ENCODE measurements at regions not wholly inside any gene's neighbourhood (a gene's known extent, or its start where the extent isn't known, plus 50 kb on each side); places are given as distances from the start of the nearest gene placed in this dataset.
A peak's percentile ranks its signal among the peaks of the same experiment; 100 is the strongest.

DNA sequence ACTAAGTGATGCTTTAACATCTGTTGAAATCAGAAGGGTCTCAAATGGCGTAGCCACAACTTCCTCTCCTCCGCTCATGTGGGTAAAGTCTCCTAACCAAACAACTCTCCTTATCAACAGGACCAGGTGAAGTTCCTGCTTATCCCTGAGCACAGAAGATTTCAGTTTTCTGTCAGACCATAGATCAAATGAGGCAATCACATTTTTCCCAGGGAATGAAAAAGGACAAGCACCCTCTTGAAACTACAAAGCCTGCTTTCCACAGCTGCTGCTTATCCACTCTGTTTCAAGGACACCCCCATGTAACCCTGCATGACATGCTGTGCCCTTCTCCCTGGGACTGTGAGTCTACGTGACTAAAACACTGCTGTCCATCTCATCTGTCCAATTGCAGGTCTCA is 788.3 kb upstream of the SLITRK5 start:
- no peak overlapping the region for H3T11ph ChIP-seq (ENCODE audit: low read length)
- no peak overlapping the region for H4K8ac ChIP-seq (replicated peaks; ENCODE audit: insufficient read length, low read depth, low read length)
- H3K9ac ChIP-seq (ENCODE audit: extremely low read depth, insufficient read length, low read length): no peak overlapping the region
- peaks cover 3% of the 10 kb centered on the region; the same call in 1 of the 2 replicates for H3K4me1 ChIP-seq (ENCODE audit: insufficient read depth, low read length)
- no peak overlapping the region for H2BK5ac ChIP-seq (ENCODE audit: insufficient read length, low read length)
- H3K9me3 ChIP-seq (ENCODE audit: control insufficient read depth, low read depth, low read length): no peaks in the 10 kb centered on the region
- no peak overlapping the region for H2AK5ac ChIP-seq (ENCODE audit: insufficient read length, low read length)
- no peak overlapping the region for H3K4me2 ChIP-seq (ENCODE audit: insufficient read depth, insufficient read length, low read length)
- H3K4me1 Mint-ChIP-seq: peaks cover 17 to 21% of the 10 kb centered on the region in 2 experiments
- WGBS (ENCODE audit: extremely low coverage, insufficient read length, low lambda C conversion rate): no CpG with 5 or more reads among the region's 3 CpGs
- H3K27ac Mint-ChIP-seq: peak overlapping the region in 1 of 3 experiments; percentile 23; a peak in 1 of 7 replicates
- no peak for DNase-seq
- H4K20me1 ChIP-seq (ENCODE audit: control insufficient read depth, insufficient read depth, insufficient read length): no peaks in the 10 kb centered on the region
- H3K4me3 Mint-ChIP-seq: no peak overlapping the region
- no peak overlapping the region for H4K91ac ChIP-seq (ENCODE audit: insufficient read length, low read depth, low read length)
- H3K27me3 Mint-ChIP-seq (ENCODE audit: low read depth): peaks cover 71% of the 10 kb centered on the region
- no peak overlapping the region for H3K14ac ChIP-seq (ENCODE audit: insufficient read depth, low read length)
- H2BK12ac ChIP-seq (ENCODE audit: insufficient read length, low read depth, low read length): no peak overlapping the region
- H2BK15ac ChIP-seq (ENCODE audit: low read depth, low read length): no peak overlapping the region
- no peak overlapping the region for H3K23ac ChIP-seq (ENCODE audit: insufficient read length, low read depth, low read length)
- TF ChIP-seq, protein P1, sequence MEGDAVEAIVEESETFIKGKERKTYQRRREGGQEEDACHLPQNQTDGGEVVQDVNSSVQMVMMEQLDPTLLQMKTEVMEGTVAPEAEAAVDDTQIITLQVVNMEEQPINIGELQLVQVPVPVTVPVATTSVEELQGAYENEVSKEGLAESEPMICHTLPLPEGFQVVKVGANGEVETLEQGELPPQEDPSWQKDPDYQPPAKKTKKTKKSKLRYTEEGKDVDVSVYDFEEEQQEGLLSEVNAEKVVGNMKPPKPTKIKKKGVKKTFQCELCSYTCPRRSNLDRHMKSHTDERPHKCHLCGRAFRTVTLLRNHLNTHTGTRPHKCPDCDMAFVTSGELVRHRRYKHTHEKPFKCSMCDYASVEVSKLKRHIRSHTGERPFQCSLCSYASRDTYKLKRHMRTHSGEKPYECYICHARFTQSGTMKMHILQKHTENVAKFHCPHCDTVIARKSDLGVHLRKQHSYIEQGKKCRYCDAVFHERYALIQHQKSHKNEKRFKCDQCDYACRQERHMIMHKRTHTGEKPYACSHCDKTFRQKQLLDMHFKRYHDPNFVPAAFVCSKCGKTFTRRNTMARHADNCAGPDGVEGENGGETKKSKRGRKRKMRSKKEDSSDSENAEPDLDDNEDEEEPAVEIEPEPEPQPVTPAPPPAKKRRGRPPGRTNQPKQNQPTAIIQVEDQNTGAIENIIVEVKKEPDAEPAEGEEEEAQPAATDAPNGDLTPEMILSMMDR (conservative IDR thresholded peaks at IDR 0.05): no peak
- H2AFZ ChIP-seq (ENCODE audit: low read length): no peak overlapping the region
- H4K5ac ChIP-seq (ENCODE audit: insufficient read length, low read depth, low read length): no peak overlapping the region
- H3K23me2 ChIP-seq (ENCODE audit: insufficient read length, low read depth, low read length, poor library complexity, severe bottlenecking): no peaks in the 10 kb centered on the region
- no peak overlapping the region for H3K4ac ChIP-seq (ENCODE audit: low read depth, low read length)
- H2BK120ac ChIP-seq (ENCODE audit: low read depth, low read length, poor library complexity, severe bottlenecking): no peak overlapping the region
- peaks cover 0 to 4% of the 10 kb centered on the region in 2 experiments; a peak in 4 of 5 replicates for H3K9me3 Mint-ChIP-seq
- H3K27ac ChIP-seq (ENCODE audit: insufficient read length, low read depth, low read length): no peak overlapping the region
- no peak overlapping the region for H2BK20ac ChIP-seq (ENCODE audit: low read depth, low read length, poor library complexity, severe bottlenecking)
- H3K79me1 ChIP-seq (ENCODE audit: insufficient read depth, low read depth, low read length, poor library complexity, severe bottlenecking): no peaks in the 10 kb centered on the region
- H3K79me2 ChIP-seq (ENCODE audit: insufficient read depth, low read length): no peaks in the 10 kb centered on the region
- H3K56ac ChIP-seq (ENCODE audit: insufficient read length, low read depth, low read length): no peak overlapping the region
- H3K18ac ChIP-seq (ENCODE audit: insufficient read length, low read depth, low read length): no peak overlapping the region
- H3K36me3 Mint-ChIP-seq (ENCODE audit: insufficient read depth in 1 of 3, low read depth in 3 of 3): peaks cover 0 to 5% (median 4%) of the 10 kb centered on the region in 3 experiments; a peak in 1 of 7 replicates
- peaks cover 7% of the 10 kb centered on the region; the same call in 1 of the 2 replicates for H3K27me3 ChIP-seq (ENCODE audit: insufficient read depth, low read length)

Measured in H9 (cell line).